ENCODE measurements at regions not wholly inside any gene's neighbourhood (a gene's known extent, or its start where the extent isn't known, plus 50 kb on each side); places are given as distances from the start of the nearest gene placed in this dataset.

- no peak overlapping the region for H3K4me3 ChIP-seq
- 65 to 91% (median 87%) methylated on average over 1 of the region's 1 CpG for WGBS, 5 donors
- no peak for DNase-seq
- H3K4me1 ChIP-seq, result peaks cover 0 to 11% (median 0%) of the 10 kb centered on the region in 4 donors
- no peak for TF ChIP-seq POLR2A (IDR thresholded peaks at IDR 0.05)
- TF ChIP-seq EP300 (IDR thresholded peaks at IDR 0.05), result no peak
- TF ChIP-seq POLR2AphosphoS5 (IDR thresholded peaks at IDR 0.05), result no peak
- TF ChIP-seq CTCF (IDR thresholded peaks at IDR 0.05), result no peak
- H3K9me3 ChIP-seq, result no peaks in the 10 kb centered on the region
- intact Hi-C loops (cut with DNase I; ENCODE audit: low total_unique reads), result no loop called here
- H3K27me3 ChIP-seq, result no peaks in the 10 kb centered on the region
- no peaks in the 10 kb centered on the region for H3K36me3 ChIP-seq
- H3K27ac ChIP-seq, result no peak overlapping the region
These were observed 253.2 kb upstream of the GRIP1 start for GRCh38 chr12:66932126-66932525.

- TF ChIP-seq CTCF (IDR thresholded peaks at IDR 0.05), result no peak
- TF ChIP-seq EP300 (IDR thresholded peaks at IDR 0.05), result no peak
- no peak for TF ChIP-seq POLR2A (IDR thresholded peaks at IDR 0.05)
- TF ChIP-seq POLR2AphosphoS5 (IDR thresholded peaks at IDR 0.05), result no peak
- no peaks in the 10 kb centered on the region for H3K27me3 ChIP-seq
- no peak overlapping the region for H3K27ac ChIP-seq
- no peaks in the 10 kb centered on the region for H3K36me3 ChIP-seq
- WGBS, 5 donors, result 37 to 49% (median 46%) methylated on average over 5 of the region's 5 CpGs
- no peaks in the 10 kb centered on the region for H3K9me3 ChIP-seq
- intact Hi-C loops (cut with DNase I; ENCODE audit: low total_unique reads), result no loop called here
- DNase-seq, result no peak
- no peak overlapping the region for H3K4me3 ChIP-seq
- H3K4me1 ChIP-seq, result peaks cover 0 to 11% (median 0%) of the 10 kb centered on the region in 4 donors
These were observed 255.6 kb upstream of the GRIP1 start for GRCh38 chr12:66934302-66935062.

GRCh38 chr12:66941150-66941549 is 262.3 kb upstream of the GRIP1 start:
- H3K27me3 ChIP-seq, result no peaks in the 10 kb centered on the region
- WGBS, 5 donors, result 69 to 86% (median 76%) methylated on average over 1 of the region's 1 CpG
- no peaks in the 10 kb centered on the region for H3K36me3 ChIP-seq
- H3K9me3 ChIP-seq, result no peaks in the 10 kb centered on the region
- no peak overlapping the region for H3K4me3 ChIP-seq
- no peak for TF ChIP-seq POLR2A (IDR thresholded peaks at IDR 0.05)
- TF ChIP-seq CTCF (IDR thresholded peaks at IDR 0.05), result no peak
- no peak for TF ChIP-seq EP300 (IDR thresholded peaks at IDR 0.05)
- TF ChIP-seq POLR2AphosphoS5 (IDR thresholded peaks at IDR 0.05), result no peak
- intact Hi-C loops (cut with DNase I; ENCODE audit: low total_unique reads), result no loop called here
- no peak for DNase-seq
- H3K4me1 ChIP-seq, result no peaks in the 10 kb centered on the region
- H3K27ac ChIP-seq, result no peak overlapping the region

- H3K4me3 ChIP-seq, result no peak overlapping the region
- WGBS, 5 donors, result 82 to 94% (median 93%) methylated on average over 8 of the region's 8 CpGs
- DNase-seq, result no peak
- H3K36me3 ChIP-seq, result no peaks in the 10 kb centered on the region
- no peaks in the 10 kb centered on the region for H3K9me3 ChIP-seq
- no peaks in the 10 kb centered on the region for H3K4me1 ChIP-seq
- intact Hi-C loops (cut with DNase I; ENCODE audit: low total_unique reads), result no loop called here
- no peak for TF ChIP-seq CTCF (IDR thresholded peaks at IDR 0.05)
- TF ChIP-seq POLR2A (IDR thresholded peaks at IDR 0.05), result no peak
- TF ChIP-seq EP300 (IDR thresholded peaks at IDR 0.05), result no peak
- no peak for TF ChIP-seq POLR2AphosphoS5 (IDR thresholded peaks at IDR 0.05)
- no peaks in the 10 kb centered on the region for H3K27me3 ChIP-seq
- H3K27ac ChIP-seq, result no peak overlapping the region
These were observed 264.0 kb upstream of the GRIP1 start for GRCh38 chr12:66942741-66943465.

Data from stomach (tissue), 8 donors.